ENCODE measurements at regions not wholly inside any gene's neighbourhood (a gene's known extent, or its start where the extent isn't known, plus 50 kb on each side); places are given as distances from the start of the nearest gene placed in this dataset.

- TF ChIP-seq CTCF (IDR thresholded peaks at IDR 0.05; ENCODE audit: insufficient read depth, low read length, missing control alignments), result no peak
- no peak for DNase-seq (ENCODE audit: low read depth, low spot score)
- no peak overlapping the region for H3K4me3 ChIP-seq (ENCODE audit: low read depth, low read length)
- ChIA-PET POLR2A (no interaction called here), CTCF (no interaction called here)
These were observed 566.2 kb upstream of the ZFHX3 start for GRCh38 chr16:73614131-73614530.

DNA sequence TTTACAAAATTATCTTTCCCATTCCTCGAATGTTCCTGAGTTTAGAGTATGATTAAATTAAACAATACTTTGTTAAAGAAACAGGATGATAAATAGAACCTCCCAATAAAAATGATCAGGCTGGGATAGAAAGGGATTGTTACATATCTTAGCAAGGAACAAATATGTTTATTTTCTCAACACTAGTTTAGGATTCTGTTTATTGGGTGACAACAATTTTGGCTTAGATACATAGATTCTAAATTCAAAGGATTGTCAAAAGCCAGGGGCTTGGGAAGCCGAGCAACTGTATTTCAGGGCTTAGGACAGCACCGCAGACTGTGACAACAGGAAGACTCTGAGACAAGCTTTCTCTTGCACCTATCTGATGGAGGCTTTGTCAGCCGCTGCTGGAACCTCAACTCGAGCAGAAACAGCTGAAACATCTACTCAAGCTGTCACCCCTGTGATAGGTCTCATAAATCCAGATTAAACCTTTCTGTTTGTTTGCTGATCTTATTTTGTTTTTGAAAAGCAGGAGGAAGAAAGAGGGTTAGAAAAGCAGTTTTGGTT is 562.8 kb upstream of the ZFHX3 start:
- CTCF ChIA-PET, result no interaction called here
- POLR2A ChIA-PET, result no interaction called here
- DNase-seq (ENCODE audit: low read depth, low spot score), result no peak
- no peak for TF ChIP-seq CTCF (IDR thresholded peaks at IDR 0.05; ENCODE audit: insufficient read depth, low read length, missing control alignments)
- no peak overlapping the region for H3K4me3 ChIP-seq (ENCODE audit: low read depth, low read length)

DNA sequence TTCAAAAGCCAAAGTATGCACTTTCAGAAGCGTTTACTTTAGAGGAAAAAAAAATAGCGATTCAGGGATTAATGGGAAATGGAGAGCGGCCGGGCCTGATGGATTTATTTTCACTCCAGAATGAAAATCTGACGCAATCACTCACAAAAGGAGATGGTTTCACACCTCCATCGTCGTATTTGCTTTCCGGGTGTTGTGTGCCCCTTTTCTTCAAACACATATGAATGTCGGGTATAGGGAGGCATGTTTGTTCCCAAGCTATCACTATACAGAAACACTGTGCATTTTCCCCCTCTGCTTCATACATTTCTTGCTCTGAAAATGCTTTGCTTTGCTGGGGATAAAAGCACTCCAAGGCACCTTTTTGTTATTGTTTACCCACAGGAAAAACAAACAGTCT is 562.2 kb upstream of the ZFHX3 start:
- DNase-seq (ENCODE audit: low read depth, low spot score), result no peak
- no peak overlapping the region for H3K4me3 ChIP-seq (ENCODE audit: low read depth, low read length)
- CTCF ChIA-PET, result no interaction called here
- no peak for TF ChIP-seq CTCF (IDR thresholded peaks at IDR 0.05; ENCODE audit: insufficient read depth, low read length, missing control alignments)
- POLR2A ChIA-PET, result no interaction called here

- ChIA-PET CTCF (no interaction called here), POLR2A (no interaction called here)
- TF ChIP-seq CTCF (IDR thresholded peaks at IDR 0.05; ENCODE audit: insufficient read depth, low read length, missing control alignments), result no peak
- no peak for DNase-seq (ENCODE audit: low read depth, low spot score)
- no peak overlapping the region for H3K4me3 ChIP-seq (ENCODE audit: low read depth, low read length)
These were observed 561.0 kb upstream of the ZFHX3 start for GRCh38 chr16:73608911-73609310.

GRCh38 chr16:73605309-73605708 is 557.4 kb upstream of the ZFHX3 start:
- H3K4me3 ChIP-seq (ENCODE audit: low read depth, low read length), result no peak overlapping the region
- no peak for DNase-seq (ENCODE audit: low read depth, low spot score)
- POLR2A ChIA-PET, result no interaction called here
- no peak for TF ChIP-seq CTCF (IDR thresholded peaks at IDR 0.05; ENCODE audit: insufficient read depth, low read length, missing control alignments)
- CTCF ChIA-PET, result no interaction called here

DNA sequence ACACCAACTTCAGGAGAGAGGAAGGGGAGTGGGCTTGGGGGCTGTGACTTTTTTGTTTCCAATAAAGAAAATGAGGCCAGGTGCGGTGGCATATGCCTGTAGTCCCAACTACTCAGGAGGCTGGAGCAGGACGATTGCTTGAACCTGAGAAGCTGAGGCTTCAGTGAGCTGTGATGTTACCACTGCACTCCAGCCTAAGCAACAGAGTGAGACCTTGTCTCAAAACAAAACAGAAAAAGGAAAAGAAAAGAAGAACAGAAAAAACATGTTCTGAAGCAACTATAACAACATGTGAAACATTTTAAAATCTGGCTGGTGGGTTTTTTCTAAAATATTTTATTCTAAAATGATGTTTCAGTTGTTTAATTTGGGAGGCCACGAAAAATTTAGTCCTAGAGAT is 554.0 kb upstream of the ZFHX3 start:
- no peak for DNase-seq (ENCODE audit: low read depth, low spot score)
- POLR2A ChIA-PET, result no interaction called here
- TF ChIP-seq CTCF (IDR thresholded peaks at IDR 0.05; ENCODE audit: insufficient read depth, low read length, missing control alignments), result no peak
- CTCF ChIA-PET, result no interaction called here
- no peak overlapping the region for H3K4me3 ChIP-seq (ENCODE audit: low read depth, low read length)

All from AG04449 (cell line).